OCI-LY3 (cell line): ENCODE measurements at regions not wholly inside any gene's neighbourhood (a gene's known extent, or its start where the extent isn't known, plus 50 kb on each side); places are given as distances from the start of the nearest gene placed in this dataset.
"Not testable (repeated sequence)": the region's sequence is repeated elsewhere in the genome, so short reads cannot be mapped to it uniquely, and the experiment has no call there.

Source experiments
- H2AFZ ChIP-seq: fragments of 200-600, 300-600 bp; shearing (Covaris generic); 2 replicates; pipeline ENCODE4 v1.6.0; 2014; ENCODE audit warnings: antibody characterized with exemption, low read depth, low read length
- H3K27ac ChIP-seq: fragments of 200-600, 300-600 bp; sonication (generic); 2 replicates; pipeline ENCODE4 v1.5.1; 2014; ENCODE audit warnings: mild to moderate bottlenecking, low read length, moderate library complexity, mixed read lengths
- H3K27me3 ChIP-seq: fragments of 200-600, 300-600 bp; sonication (generic); 2 replicates; pipeline ENCODE4 v1.6.1; 2014; ENCODE audit warnings: low read depth, low read length, mixed read lengths
- H3K36me3 ChIP-seq: fragments of 200-600, 300-600 bp; sonication (generic); replicated peaks from 2 replicates; pipeline ENCODE3; 2014; ENCODE audit warnings: low read depth, low read length, mixed read lengths
- H3K4me1 ChIP-seq: fragments of 300-600, 200-600 bp; sonication (generic); 2 replicates; pipeline ENCODE4 v1.6.1; 2014; ENCODE audit warnings: low read length, mixed read lengths
- H3K4me2 ChIP-seq: fragments of 200-600, 300-600 bp; sonication (generic); 2 replicates; pipeline ENCODE4 v1.6.1; 2014; ENCODE audit warnings: low read length, mixed read lengths
- H3K4me3 ChIP-seq: fragments of 300-600, 200-600 bp; sonication (generic); 2 replicates; pipeline ENCODE4 v1.5.1; 2014; ENCODE audit warnings: antibody characterized with exemption, mild to moderate bottlenecking, low read length, moderate library complexity
- H3K79me2 ChIP-seq: fragments of 300-600, 200-600 bp; shearing (Covaris generic); 2 replicates; pipeline ENCODE4 v1.6.1; 2014; ENCODE audit warnings: mild to moderate bottlenecking, low read length, mixed read lengths
- H3K9ac ChIP-seq: fragments of 300-600, 200-600 bp; shearing (Covaris generic); 2 replicates; pipeline ENCODE4 v1.6.0; 2014; ENCODE audit warnings: mild to moderate bottlenecking, low read length, moderate library complexity
- H3K9me3 ChIP-seq: fragments of 200-600, 300-600 bp; shearing (Covaris generic); 2 replicates; pipeline ENCODE4 v1.6.1; 2014; ENCODE audit warnings: low read length, mixed read lengths; ENCODE audit not compliant: insufficient read depth
- H4K20me1 ChIP-seq: fragments of 200-600, 300-600 bp; sonication (generic); 2 replicates; pipeline ENCODE4 v1.6.1; 2016; ENCODE audit warnings: low read length, mixed read lengths; ENCODE audit not compliant: insufficient read depth
- EZH2phosphoT487 ChIP-seq: fragments of 200-600 bp; shearing (Covaris generic); IDR thresholded peaks from 2 replicates; pipeline ENCODE4 v1.6.1; 2018; ENCODE audit warnings: antibody characterized with exemption, mixed run types, low read depth
- TF ChIP-seq, protein P1 (sequence below): fragments of 200-600, 300-600 bp; sonication (generic); IDR thresholded peaks from 2 replicates; pipeline ENCODE4 v1.5.1; 2014; ENCODE audit warnings: antibody characterized with exemption, low read length, low read depth

GRCh38 chr2:208609166-208609804 is 202.7 kb downstream of the PTH2R start:
- H3K27ac ChIP-seq: no peak overlapping the region

GRCh38 chr2:208615675-208616074 is 209.1 kb downstream of the PTH2R start:
- not testable (repeated sequence) for H3K27ac ChIP-seq, H3K36me3 ChIP-seq, H3K4me1 ChIP-seq, H3K27me3 ChIP-seq, H3K4me3 ChIP-seq, H3K9me3 ChIP-seq, H3K4me2 ChIP-seq, H3K9ac ChIP-seq, H4K20me1 ChIP-seq, H3K79me2 ChIP-seq, H2AFZ ChIP-seq

More at GRCh38 chr2:208609166-208609804, 202.7 kb downstream of the PTH2R start:
- Histone ChIP-seq H2AFZ (no peak overlapping the region; the same call in 1 of the 2 replicates), H3K9me3 (no peaks in the 10 kb centered on the region), H3K79me2 (no peaks in the 10 kb centered on the region), H3K4me3 (no peak overlapping the region), H3K4me1 (no peaks in the 10 kb centered on the region), H3K9ac (no peak overlapping the region), H3K27me3 (no peaks in the 10 kb centered on the region), H4K20me1 (no peaks in the 10 kb centered on the region), H3K36me3 (no peaks in the 10 kb centered on the region), H3K4me2 (no peak overlapping the region)
- no peak for TF ChIP-seq EZH2phosphoT487
- TF ChIP-seq, protein P1, sequence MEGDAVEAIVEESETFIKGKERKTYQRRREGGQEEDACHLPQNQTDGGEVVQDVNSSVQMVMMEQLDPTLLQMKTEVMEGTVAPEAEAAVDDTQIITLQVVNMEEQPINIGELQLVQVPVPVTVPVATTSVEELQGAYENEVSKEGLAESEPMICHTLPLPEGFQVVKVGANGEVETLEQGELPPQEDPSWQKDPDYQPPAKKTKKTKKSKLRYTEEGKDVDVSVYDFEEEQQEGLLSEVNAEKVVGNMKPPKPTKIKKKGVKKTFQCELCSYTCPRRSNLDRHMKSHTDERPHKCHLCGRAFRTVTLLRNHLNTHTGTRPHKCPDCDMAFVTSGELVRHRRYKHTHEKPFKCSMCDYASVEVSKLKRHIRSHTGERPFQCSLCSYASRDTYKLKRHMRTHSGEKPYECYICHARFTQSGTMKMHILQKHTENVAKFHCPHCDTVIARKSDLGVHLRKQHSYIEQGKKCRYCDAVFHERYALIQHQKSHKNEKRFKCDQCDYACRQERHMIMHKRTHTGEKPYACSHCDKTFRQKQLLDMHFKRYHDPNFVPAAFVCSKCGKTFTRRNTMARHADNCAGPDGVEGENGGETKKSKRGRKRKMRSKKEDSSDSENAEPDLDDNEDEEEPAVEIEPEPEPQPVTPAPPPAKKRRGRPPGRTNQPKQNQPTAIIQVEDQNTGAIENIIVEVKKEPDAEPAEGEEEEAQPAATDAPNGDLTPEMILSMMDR: no peak

GRCh38 chr2:208618220-208618619 is 211.6 kb downstream of the PTH2R start:
- Histone ChIP-seq H3K27me3 (no peaks in the 10 kb centered on the region), H3K79me2 (no peaks in the 10 kb centered on the region), H3K36me3 (no peaks in the 10 kb centered on the region), H3K4me3 (no peak overlapping the region), H3K4me2 (no peak overlapping the region), H4K20me1 (no peaks in the 10 kb centered on the region), H3K9me3 (no peaks in the 10 kb centered on the region), H3K4me1 (no peaks in the 10 kb centered on the region), H2AFZ (no peak overlapping the region), H3K9ac (no peak overlapping the region), H3K27ac (no peak overlapping the region)
- no peak for TF ChIP-seq EZH2phosphoT487
- TF ChIP-seq, protein P1: no peak

- Histone ChIP-seq H3K4me2 (no peak overlapping the region), H3K27me3 (no peaks in the 10 kb centered on the region), H2AFZ (no peak overlapping the region), H3K36me3 (no peaks in the 10 kb centered on the region), H3K4me3 (no peak overlapping the region), H4K20me1 (no peaks in the 10 kb centered on the region), H3K4me1 (no peaks in the 10 kb centered on the region), H3K9ac (no peak overlapping the region), H3K79me2 (no peaks in the 10 kb centered on the region), H3K9me3 (no peaks in the 10 kb centered on the region), H3K27ac (no peak overlapping the region)
- TF ChIP-seq, protein P1: no peak
- no peak for TF ChIP-seq EZH2phosphoT487
Observed at GRCh38 chr2:208619993-208620392, 213.4 kb downstream of the PTH2R start.
